ENCODE measurements at regions not wholly inside any gene's neighbourhood (a gene's known extent, or its start where the extent isn't known, plus 50 kb on each side); places are given as distances from the start of the nearest gene placed in this dataset.

GRCh38 chr10:124225467-124226270 lies 132.3 kb upstream of the CHST15 start:
- DNase-seq: peak; percentile 28

DNA sequence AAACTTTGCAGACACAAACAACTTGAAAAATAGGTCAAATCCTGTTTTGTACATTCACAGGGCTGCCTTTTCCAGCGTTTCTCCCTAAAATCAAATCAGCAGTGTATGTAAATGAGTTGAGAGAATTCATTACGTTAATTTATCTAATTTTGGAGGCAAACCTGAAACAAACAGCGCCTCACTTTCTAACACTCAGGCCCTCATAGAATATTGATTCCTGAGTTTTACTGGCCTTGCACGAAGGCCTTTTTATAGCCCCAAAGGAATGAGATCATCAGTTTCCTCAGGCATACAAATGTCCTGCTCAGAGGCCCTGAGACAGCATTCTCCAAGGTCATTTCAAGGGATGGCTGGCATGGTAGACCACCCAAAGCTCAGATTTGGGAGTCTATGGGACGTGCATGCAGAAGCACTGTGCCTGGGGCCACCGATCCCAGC lies 131.7 kb upstream of the CHST15 start:
- no peak for DNase-seq

DNA sequence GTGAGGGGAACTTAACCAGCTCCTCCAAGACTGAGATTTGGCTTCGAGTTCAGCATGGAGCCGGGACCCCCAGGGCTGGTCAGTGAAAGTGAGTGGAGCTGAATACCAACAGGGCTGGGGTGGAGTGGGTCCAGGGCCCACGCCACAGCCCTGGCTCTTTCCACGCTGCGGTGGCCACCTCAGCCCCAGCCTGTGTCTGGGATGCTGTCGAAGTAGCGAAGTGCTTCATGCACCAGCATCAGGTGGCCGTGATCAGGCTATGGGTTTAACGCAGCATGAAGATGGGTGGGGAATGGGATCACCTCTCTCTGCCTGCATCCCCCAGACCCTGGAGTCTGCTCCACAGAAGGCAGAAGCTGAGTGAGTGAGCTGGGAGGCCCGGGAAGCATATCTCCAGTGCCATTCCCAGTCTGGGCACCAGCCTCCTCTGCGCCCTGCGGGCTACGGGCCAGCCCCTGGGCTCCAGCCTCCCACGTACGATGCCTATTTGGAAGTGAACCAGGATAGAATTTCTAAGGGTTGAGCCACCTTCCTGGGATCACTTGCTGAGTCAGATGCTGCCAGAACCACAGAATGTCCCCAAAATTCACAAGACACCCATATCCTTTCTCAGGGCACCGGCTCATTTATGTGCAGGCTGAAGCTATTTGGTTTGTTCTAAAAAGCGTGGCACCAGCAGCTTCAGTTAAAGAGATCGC lies 131.1 kb upstream of the CHST15 start:
- DNase-seq: no peak

DNA sequence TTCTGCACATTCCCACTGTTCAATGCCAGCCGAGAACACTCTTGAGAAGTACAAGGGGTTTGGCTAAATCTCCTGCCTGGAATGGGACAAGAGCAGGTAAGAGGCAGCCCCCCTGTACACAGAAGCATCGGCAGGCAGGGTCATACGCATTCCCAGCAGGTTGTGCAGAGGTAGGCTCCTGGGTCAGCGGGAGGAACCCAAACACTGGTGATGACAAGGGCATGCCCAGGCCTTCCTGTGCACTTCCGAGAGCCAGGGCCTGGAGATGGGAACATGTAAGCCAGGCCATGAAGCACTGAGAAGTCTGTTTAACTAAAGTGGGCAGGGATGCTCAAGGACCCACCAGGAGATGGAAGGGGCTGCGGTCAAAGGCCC lies 130.3 kb upstream of the CHST15 start:
- no peak for DNase-seq

DNA sequence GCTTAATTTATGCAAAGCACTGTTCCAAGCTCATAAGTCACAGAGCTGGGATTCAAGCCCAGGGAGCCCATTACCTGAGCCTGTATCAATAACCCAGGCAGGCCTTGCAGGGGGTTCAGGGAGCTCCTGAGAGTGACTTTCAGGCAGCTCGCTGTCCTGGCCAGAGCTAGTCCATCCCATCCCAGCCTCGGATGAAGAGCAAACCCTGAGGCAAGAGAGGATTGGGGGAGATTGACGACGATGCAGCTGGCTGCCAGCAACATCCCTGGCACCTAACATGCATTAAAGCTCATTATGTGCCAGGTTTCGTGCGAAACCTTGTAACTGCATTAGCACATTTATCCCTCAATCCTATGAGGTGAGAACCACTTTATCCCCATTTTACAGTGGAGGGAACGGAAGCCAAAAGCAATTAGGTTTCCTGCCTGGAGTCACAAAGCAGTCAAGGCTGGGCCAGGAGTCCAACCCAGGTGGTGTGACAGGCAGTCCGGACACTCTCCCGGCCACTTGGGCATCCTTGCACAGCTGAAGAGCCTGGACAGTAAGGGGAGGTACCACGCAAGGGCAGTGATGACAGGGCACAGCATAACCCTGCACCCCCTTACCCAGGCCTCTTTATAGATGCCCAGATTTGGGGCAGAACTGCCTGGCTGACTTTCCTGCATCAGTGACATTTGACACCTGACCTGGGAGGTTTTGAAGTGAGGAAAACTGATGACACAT lies 129.8 kb upstream of the CHST15 start:
- no peak for DNase-seq

DNA sequence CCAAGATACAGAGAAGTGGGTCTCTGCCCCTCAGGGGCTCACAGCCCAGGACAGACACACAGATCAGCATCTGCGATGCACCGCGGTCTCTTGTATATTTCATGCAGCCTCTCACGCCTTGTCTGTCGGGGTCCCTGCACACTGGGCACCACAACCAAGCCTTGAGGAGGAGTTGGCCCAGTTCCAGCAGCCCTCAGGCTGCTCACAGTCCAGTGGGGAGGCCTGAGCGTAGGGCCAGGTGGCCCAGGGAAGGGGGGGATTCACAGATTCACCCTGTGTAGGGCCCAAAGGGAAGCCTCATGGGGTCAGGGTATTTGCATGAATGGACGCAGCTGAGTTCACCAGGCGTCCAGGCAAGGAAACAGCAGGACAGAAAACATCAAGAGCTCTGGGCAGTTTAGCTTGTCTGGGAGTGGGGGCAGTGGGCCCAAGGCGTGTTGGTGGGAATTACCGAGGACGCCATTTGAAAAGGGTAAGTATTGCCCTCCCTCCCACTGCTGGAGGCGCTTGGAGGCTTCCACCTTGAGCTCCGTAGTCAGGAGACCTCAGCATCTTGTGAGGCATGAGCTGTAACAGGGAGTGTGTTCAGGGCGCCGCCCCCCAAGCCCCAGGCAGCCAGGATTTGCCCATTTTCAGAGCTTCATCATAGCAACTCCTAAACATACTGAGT lies 129.1 kb upstream of the CHST15 start:
- no peak for DNase-seq

DNA sequence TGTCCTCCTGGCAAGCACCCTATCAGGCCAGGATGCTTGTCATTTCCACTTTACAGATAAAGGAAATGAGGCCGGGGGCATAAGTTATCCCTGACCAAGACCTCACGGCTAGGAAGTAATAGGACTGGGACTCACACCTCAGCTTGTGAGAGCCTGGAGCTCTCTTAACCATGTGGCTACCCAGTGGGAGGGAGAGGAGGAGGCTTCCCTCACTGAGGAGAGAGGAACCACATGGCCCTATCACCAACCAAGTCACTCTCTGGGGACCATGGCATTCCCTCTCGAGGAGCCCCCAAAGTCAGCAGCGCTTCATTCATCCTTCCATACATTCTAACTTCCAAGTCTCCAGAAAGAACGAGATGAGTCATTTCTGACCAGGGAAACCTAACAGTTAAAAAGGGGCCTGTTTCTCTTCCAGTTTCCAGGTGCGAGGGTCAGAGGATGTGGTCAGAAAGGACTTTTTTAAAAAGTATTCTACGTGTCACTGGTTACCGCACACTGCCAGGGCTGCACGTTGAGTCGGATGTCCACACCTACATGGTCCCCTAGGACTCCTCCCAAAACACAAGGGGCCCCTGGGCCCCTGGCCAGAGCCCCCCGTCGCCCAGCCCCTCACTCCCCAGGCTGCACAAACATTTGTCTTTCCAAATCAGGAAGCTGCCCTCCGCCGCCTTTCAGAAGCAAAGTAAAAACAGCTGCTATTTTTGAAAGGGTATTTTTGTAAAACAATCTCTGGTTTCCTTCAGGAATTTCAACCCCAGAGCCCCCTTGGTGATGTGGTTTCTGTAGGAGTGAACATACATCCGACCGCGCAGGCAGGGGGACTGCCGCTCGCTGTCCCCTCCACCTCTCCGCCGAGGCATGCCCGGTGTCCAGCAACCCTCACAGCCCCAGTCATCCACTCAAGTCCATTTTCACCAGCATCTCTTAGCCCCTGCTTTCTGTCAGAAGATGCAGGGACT lies 128.2 kb upstream of the CHST15 start:
- no peak for DNase-seq

GRCh38 chr10:124220971-124221355 lies 127.6 kb upstream of the CHST15 start:
- DNase-seq: no peak

DNA sequence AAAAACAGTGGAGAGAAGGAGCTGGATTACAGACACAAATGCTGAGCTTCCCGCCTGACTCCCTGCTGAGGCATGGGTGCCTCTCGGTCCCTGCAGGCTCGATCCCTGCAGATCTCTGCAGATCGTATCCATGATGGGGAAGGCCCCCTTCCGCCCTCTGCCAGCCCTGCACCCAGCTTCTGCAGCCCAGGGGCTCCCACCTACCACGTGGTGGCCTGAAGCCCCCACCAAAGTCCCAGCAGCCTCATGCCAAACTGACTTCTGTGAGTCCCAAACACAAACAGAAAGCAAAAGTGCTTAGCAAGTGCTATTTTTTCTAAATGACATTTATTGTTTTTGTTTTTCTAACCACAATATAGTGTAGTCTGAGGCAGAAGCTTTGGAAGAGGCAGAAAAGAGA lies 127.1 kb upstream of the CHST15 start:
- DNase-seq: no peak

DNA sequence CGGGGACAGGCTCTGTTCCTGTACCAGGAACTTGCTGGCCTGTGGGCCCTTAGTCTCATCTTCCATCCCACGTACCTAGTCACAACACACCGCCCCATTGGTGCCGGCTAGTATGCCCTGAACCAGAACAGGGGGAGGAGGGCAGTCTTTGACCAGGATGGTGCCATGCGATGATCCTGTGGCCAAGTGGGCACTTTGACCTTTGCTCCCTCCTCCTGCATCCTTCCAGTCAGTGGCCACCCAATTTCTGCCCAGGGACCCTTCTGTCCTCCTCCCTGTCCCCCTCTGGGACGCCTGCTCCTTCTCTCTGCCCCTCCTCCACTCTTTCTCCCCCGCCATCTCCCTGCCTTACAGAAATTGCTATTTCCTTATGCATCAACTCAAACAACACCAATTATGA lies 126.3 kb upstream of the CHST15 start:
- DNase-seq: no peak

GRCh38 chr10:124219062-124219461 lies 125.7 kb upstream of the CHST15 start:
- no peak for DNase-seq

- DNase-seq: no peak
These were observed 124.8 kb upstream of the CHST15 start for GRCh38 chr10:124217906-124218804.

DNA sequence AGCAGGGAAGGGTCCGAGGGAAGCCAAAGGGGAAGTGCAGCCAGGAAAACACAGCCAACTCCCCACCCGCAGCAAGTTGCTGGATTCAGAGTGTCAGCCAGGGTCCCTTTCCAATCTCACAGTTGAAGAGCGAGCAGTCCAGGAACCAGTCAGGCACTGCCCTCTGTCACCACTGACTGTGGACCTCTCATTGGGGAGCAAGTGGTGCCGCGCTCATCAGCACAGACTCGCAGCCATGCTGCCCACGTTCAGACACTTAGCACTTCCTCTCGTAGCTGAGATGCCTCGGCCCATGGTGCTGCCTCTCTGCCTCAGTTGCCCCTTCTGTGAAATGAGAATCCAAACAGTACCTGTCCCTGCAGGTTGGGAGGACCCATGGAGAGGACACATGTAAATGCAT lies 123.6 kb upstream of the CHST15 start:
- no peak for DNase-seq

- no peak for DNase-seq
These were observed 121.4 kb upstream of the CHST15 start for GRCh38 chr10:124214610-124215375.

DNA sequence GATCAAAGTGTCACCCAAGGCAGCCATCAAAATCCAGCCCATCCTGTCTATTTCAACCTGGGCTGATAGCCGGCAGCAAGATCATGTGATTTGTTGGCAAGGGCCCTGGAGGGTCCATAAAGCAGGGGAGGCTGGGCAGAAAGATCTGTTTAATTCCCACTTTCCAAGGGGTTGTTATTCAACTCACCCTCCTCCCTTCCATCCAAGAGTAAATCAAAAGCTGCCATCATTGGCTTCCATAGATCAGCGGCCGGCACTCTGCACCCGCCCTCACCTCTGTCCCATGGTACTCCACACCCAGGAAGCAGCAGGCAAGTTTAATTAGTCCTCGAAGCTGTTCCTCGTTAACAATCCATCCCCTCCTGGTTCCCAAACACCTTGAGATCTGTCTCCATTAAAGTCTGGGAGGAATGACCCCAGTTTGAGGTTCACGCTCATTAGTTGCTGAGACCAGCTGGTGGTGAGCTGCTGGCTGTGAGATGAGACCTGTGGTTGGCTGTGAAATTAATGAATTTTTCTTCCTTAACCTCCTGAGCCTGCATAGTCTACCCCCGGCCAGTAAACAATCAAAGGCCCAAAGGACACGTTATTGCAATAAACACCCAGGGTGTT lies 120.6 kb upstream of the CHST15 start:
- no peak for DNase-seq

- no peak for DNase-seq
These were observed 120.1 kb upstream of the CHST15 start for GRCh38 chr10:124213471-124213870.

DNA sequence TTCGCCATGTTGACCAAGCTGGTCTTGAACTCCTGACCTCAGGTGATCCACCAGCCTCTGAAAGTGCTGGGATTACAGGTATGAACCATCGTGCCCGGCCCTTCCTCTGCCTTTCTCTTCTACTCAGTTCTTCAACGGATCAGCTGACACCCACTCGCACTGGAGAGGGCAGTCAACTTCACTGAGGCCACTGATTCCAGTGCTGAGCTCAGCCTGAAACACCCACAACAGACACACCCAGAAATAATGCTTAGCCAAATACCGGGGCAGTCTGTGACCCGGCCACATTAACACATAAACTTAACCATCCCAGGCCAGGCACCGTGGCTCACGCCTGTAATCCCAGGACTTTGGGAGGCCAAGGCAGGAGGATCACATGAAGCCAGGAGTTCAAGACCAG lies 119.3 kb upstream of the CHST15 start:
- DNase-seq: no peak

- no peak for DNase-seq
These were observed 118.5 kb upstream of the CHST15 start for GRCh38 chr10:124211921-124212320.

GRCh38 chr10:124210263-124210662 lies 116.9 kb upstream of the CHST15 start:
- DNase-seq: no peak

GRCh38 chr10:124207391-124207790 lies 114.0 kb upstream of the CHST15 start:
- no peak for DNase-seq

Data from activated CD4-positive, alpha-beta T cell treated with anti-CD3 and anti-CD28 coated beads, Interleukin-2, Interleukin-6, amounts not matched to agents 100 ng/mL and 50 ng/mL, durations not matched to agents 16 hours and 8 hours (primary cell).